Esophagus muscularis mucosa (tissue), 3 donors: ENCODE measurements at regions not wholly inside any gene's neighbourhood (a gene's known extent, or its start where the extent isn't known, plus 50 kb on each side); places are given as distances from the start of the nearest gene placed in this dataset.

ENCODE experiments used
- EP300 ChIP-seq: sonication (generic); formaldehyde crosslinking; IDR thresholded peaks from one replicate; pipeline ENCODE4 v1.6.1; 2017; ENCODE audit warnings: antibody characterized with exemption
- TF ChIP-seq, protein P1 (sequence below), 3 experiments: fragments of 200-600 bp in 2 of 3; fragments of 450-650 bp in 1 of 3; sonication (generic) in 2 of 3; IDR thresholded peaks; one replicate each; pipeline ENCODE4 v1.5.1; 2017 to 2019; ENCODE audit warnings: antibody characterized with exemption in 3 of 3, mild to moderate bottlenecking in 2 of 3, moderate library complexity in 1 of 3

DNA sequence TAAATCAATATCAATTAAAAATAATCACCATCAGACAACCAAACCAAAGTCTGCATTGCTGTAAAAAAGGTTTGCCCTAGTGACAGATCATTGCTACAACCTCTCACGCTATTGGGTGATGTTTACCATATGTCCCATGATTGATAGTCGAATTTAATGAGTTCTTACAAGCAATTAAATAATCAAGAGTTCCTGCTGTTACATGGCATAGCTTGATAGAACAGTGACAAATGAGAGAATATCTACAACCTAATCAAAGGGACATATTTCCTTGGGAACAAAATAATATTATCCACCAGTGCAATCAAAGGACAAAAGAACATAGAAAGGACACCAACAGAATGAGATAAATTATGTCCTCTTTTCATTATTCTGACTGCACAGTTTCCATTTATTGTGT, 387.4 kb downstream of the ETV1 start:
- TF ChIP-seq, protein P1, sequence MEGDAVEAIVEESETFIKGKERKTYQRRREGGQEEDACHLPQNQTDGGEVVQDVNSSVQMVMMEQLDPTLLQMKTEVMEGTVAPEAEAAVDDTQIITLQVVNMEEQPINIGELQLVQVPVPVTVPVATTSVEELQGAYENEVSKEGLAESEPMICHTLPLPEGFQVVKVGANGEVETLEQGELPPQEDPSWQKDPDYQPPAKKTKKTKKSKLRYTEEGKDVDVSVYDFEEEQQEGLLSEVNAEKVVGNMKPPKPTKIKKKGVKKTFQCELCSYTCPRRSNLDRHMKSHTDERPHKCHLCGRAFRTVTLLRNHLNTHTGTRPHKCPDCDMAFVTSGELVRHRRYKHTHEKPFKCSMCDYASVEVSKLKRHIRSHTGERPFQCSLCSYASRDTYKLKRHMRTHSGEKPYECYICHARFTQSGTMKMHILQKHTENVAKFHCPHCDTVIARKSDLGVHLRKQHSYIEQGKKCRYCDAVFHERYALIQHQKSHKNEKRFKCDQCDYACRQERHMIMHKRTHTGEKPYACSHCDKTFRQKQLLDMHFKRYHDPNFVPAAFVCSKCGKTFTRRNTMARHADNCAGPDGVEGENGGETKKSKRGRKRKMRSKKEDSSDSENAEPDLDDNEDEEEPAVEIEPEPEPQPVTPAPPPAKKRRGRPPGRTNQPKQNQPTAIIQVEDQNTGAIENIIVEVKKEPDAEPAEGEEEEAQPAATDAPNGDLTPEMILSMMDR (IDR thresholded peaks at IDR 0.05) = no peak
- TF ChIP-seq EP300 = no peak
